ENCODE measurements at regions not wholly inside any gene's neighbourhood (a gene's known extent, or its start where the extent isn't known, plus 50 kb on each side); places are given as distances from the start of the nearest gene placed in this dataset.
"Not testable (repeated sequence)": the region's sequence is repeated elsewhere in the genome, so short reads cannot be mapped to it uniquely, and the experiment has no call there.

DNA sequence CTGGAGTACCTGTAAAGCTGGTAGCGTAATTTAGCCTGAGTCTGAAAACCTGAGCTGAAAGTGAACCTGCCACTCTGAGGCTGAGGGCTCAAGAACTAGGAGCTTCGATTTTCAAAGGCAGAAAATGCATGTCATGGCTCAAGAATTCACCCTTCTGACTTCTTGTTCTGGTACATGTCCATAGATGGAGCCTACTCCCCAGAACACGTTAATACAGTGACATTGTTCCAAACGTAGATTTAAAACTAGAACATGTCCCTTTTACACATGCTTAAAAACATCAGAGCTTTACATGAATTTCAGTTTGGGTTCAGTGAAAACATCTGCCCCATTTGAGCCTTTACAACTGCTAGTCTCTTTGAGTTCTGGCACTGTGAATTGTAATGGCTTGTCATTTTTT is 115.5 kb upstream of the WDR1 start:
- Histone ChIP-seq H3K9me3 (no peaks in the 10 kb centered on the region), H3K27ac (ENCODE audit: low read length) (no peak overlapping the region), H3K27me3 (replicated peaks in 1 of 2; ENCODE audit: control insufficient read depth in 2 of 2, extremely low read depth in 1 of 2, insufficient read depth in 2 of 2, low read length in 1 of 2) (peaks cover 0 to 3% of the 10 kb centered on the region in 2 experiments), H3K36me3 (ENCODE audit: control insufficient read depth in 2 of 2, extremely low read depth in 1 of 2, insufficient read depth in 1 of 2, low read length in 1 of 2) (no peaks in the 10 kb centered on the region), H3K4me1 (ENCODE audit: control insufficient read depth in 1 of 2, extremely low read depth in 1 of 2, insufficient read depth in 2 of 2, low read length in 2 of 2) (no peaks in the 10 kb centered on the region), H3K4me3 (ENCODE audit: control insufficient read depth in 1 of 2, extremely low read depth in 1 of 2, low read length in 1 of 2) (no peak overlapping the region)
- DNase-seq, result no peak
- no peaks in the 10 kb centered on the region for H3K27me3 Mint-ChIP-seq
- ChIA-PET CTCF (no interaction called here), POLR2A (no interaction called here)
- H3K36me3 Mint-ChIP-seq, result no peaks in the 10 kb centered on the region
- WGBS (ENCODE audit: insufficient coverage), result no CpG with 5 or more reads among the region's 4 CpGs
- H3K4me1 Mint-ChIP-seq, result no peaks in the 10 kb centered on the region
- no peaks in the 10 kb centered on the region for H3K9me3 Mint-ChIP-seq
- H3K4me3 Mint-ChIP-seq, result no peak overlapping the region
- no peak for ATAC-seq (replicated peaks in 1 of 4)
- no peak overlapping the region for H3K27ac Mint-ChIP-seq

DNA sequence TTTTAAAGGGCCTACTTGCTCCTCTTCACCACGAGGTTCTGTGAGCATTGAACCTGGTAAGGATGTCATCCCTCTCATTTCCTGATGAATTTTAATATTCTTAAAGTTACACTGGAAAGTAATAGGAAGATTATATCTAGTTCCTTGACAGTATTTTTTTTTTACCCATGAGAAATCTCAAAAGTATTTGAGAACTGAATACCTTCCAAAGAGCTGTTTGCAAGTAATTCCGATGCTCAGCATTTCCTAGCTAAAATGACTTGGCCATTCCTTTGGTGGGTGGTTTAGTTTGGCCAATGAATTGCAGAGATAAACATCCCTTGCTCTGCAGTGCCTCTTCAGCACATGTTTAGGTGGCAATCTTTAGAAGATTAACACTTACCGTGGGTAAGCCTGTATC is 110.2 kb upstream of the WDR1 start:
- no peak overlapping the region for H3K27ac ChIP-seq (ENCODE audit: low read length)
- H3K27me3 ChIP-seq (replicated peaks in 1 of 2; ENCODE audit: control insufficient read depth in 2 of 2, extremely low read depth in 1 of 2, insufficient read depth in 2 of 2, low read length in 1 of 2), result no peaks in the 10 kb centered on the region
- Mint-ChIP-seq H3K27ac (no peak overlapping the region), H3K4me1 (no peaks in the 10 kb centered on the region), H3K4me3 (no peak overlapping the region), H3K9me3 (no peaks in the 10 kb centered on the region), H3K36me3 (no peaks in the 10 kb centered on the region), H3K27me3 (no peaks in the 10 kb centered on the region)
- ChIA-PET CTCF (no interaction called here), POLR2A (no interaction called here)
- no peaks in the 10 kb centered on the region for H3K36me3 ChIP-seq (ENCODE audit: control insufficient read depth in 2 of 2, extremely low read depth in 1 of 2, insufficient read depth in 1 of 2, low read length in 1 of 2)
- H3K9me3 ChIP-seq, result no peaks in the 10 kb centered on the region
- DNase-seq (no peak), ATAC-seq (replicated peaks in 1 of 4) (no peak)
- no peak overlapping the region for H3K4me3 ChIP-seq (ENCODE audit: control insufficient read depth in 1 of 2, extremely low read depth in 1 of 2, low read length in 1 of 2)
- no peaks in the 10 kb centered on the region for H3K4me1 ChIP-seq (ENCODE audit: control insufficient read depth in 1 of 2, extremely low read depth in 1 of 2, insufficient read depth in 2 of 2, low read length in 2 of 2)
- WGBS (ENCODE audit: insufficient coverage), result no CpG with 5 or more reads among the region's 3 CpGs

DNA sequence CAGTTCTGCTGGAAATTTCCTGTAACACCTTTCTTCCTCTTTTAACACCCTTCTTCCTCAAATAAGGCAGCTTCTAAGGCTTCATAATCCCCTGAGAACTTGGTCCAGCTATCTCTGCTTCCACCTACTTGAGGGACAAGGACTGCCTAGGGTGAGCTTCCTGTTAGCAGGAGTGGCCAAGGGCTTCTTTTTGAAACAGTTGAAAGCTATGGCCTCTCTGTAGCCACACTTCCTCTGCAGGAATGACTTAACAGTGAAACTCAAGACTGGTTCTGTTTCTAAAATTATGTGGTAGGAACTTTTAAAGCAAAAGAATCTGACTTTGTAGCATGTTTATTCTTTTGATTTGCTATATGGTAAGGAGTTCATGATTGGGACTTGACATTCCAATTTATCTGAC is 108.5 kb upstream of the WDR1 start:
- POLR2A ChIA-PET, result no interaction called here
- no peaks in the 10 kb centered on the region for H3K27me3 Mint-ChIP-seq
- ATAC-seq (replicated peaks in 1 of 4) (no peak), DNase-seq (no peak)
- H3K4me1 ChIP-seq (ENCODE audit: control insufficient read depth in 1 of 2, extremely low read depth in 1 of 2, insufficient read depth in 2 of 2, low read length in 2 of 2), result no peaks in the 10 kb centered on the region
- CTCF ChIA-PET, result no interaction called here
- H3K27ac ChIP-seq (ENCODE audit: low read length), result no peak overlapping the region
- H3K4me3 Mint-ChIP-seq, result no peak overlapping the region
- H3K4me1 Mint-ChIP-seq, result no peaks in the 10 kb centered on the region
- H3K27ac Mint-ChIP-seq, result no peak overlapping the region
- H3K9me3 Mint-ChIP-seq, result no peaks in the 10 kb centered on the region
- H3K36me3 ChIP-seq (ENCODE audit: control insufficient read depth in 2 of 2, extremely low read depth in 1 of 2, insufficient read depth in 1 of 2, low read length in 1 of 2), result no peaks in the 10 kb centered on the region
- no peak overlapping the region for H3K4me3 ChIP-seq (ENCODE audit: control insufficient read depth in 1 of 2, extremely low read depth in 1 of 2, low read length in 1 of 2)
- no peaks in the 10 kb centered on the region for H3K9me3 ChIP-seq
- H3K36me3 Mint-ChIP-seq, result no peaks in the 10 kb centered on the region
- no peaks in the 10 kb centered on the region for H3K27me3 ChIP-seq (replicated peaks in 1 of 2; ENCODE audit: control insufficient read depth in 2 of 2, extremely low read depth in 1 of 2, insufficient read depth in 2 of 2, low read length in 1 of 2)

DNA sequence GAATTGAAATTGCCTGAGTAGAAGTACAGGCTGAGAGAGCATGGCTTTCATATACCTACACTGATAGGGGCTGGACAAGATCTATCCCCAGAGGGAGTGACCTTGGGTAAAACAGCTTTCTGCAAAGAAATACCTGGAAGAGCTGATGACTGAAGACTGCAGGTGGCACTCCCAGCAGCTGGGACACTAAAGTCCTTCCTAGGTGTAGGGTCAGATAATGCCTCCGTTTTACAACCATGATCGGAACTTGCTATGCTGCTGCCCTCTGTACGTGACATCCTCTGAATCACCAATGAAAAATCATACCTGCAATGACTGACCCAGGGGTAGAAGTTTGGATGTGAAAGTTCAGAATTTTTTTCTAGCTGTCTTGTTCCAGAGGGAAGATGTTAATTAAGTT is 107.2 kb upstream of the WDR1 start:
- Histone ChIP-seq H3K27ac (ENCODE audit: low read length) (no peak overlapping the region), H3K4me3 (ENCODE audit: control insufficient read depth in 1 of 2, extremely low read depth in 1 of 2, low read length in 1 of 2) (no peak overlapping the region), H3K27me3 (replicated peaks in 1 of 2; ENCODE audit: control insufficient read depth in 2 of 2, extremely low read depth in 1 of 2, insufficient read depth in 2 of 2, low read length in 1 of 2) (no peaks in the 10 kb centered on the region), H3K36me3 (ENCODE audit: control insufficient read depth in 2 of 2, extremely low read depth in 1 of 2, insufficient read depth in 1 of 2, low read length in 1 of 2) (no peaks in the 10 kb centered on the region), H3K4me1 (ENCODE audit: control insufficient read depth in 1 of 2, extremely low read depth in 1 of 2, insufficient read depth in 2 of 2, low read length in 2 of 2) (no peaks in the 10 kb centered on the region), H3K9me3 (no peaks in the 10 kb centered on the region)
- no peak overlapping the region for H3K27ac Mint-ChIP-seq
- no peak for ATAC-seq (replicated peaks in 1 of 4)
- no peak overlapping the region for H3K4me3 Mint-ChIP-seq
- H3K27me3 Mint-ChIP-seq, result no peaks in the 10 kb centered on the region
- no CpG with 5 or more reads among the region's 3 CpGs for WGBS (ENCODE audit: insufficient coverage)
- H3K9me3 Mint-ChIP-seq, result no peaks in the 10 kb centered on the region
- H3K36me3 Mint-ChIP-seq, result no peaks in the 10 kb centered on the region
- no peaks in the 10 kb centered on the region for H3K4me1 Mint-ChIP-seq
- ChIA-PET CTCF (no interaction called here), POLR2A (no interaction called here)
- no peak for DNase-seq

DNA sequence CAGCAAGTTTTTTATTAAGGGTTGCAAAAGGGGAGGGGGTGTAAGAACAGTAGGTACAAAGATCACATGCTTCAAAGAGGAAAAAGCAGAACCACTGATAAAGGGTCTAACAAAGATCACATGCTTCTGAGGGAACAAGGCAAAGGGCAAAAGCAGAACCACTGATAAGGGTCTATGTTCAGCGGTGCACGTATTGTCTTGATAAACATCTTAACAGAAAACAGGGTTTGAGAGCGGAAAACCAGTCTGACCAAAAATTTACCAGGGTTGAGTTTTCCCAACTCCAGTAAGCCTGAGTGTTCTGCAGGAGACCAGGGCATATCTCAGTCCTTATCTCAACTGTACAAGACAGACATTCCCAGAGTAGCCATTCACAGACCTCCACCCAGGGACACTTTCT is 96.9 kb upstream of the WDR1 start:
- H3K4me1 Mint-ChIP-seq; CTCF ChIA-PET; H3K36me3 Mint-ChIP-seq; H3K27me3 ChIP-seq (replicated peaks in 1 of 2; ENCODE audit: control insufficient read depth in 2 of 2, extremely low read depth in 1 of 2, insufficient read depth in 2 of 2, low read length in 1 of 2); DNase-seq; H3K9me3 Mint-ChIP-seq; H3K27ac ChIP-seq (ENCODE audit: low read length); H3K27me3 Mint-ChIP-seq; H3K4me3 Mint-ChIP-seq; H3K27ac Mint-ChIP-seq; H3K4me1 ChIP-seq (ENCODE audit: control insufficient read depth in 1 of 2, extremely low read depth in 1 of 2, insufficient read depth in 2 of 2, low read length in 2 of 2); POLR2A ChIA-PET; H3K4me3 ChIP-seq (ENCODE audit: control insufficient read depth in 1 of 2, extremely low read depth in 1 of 2, low read length in 1 of 2); ATAC-seq (replicated peaks in 1 of 4); H3K9me3 ChIP-seq; H3K36me3 ChIP-seq (ENCODE audit: control insufficient read depth in 2 of 2, extremely low read depth in 1 of 2, insufficient read depth in 1 of 2, low read length in 1 of 2): not testable (repeated sequence)
- WGBS (ENCODE audit: insufficient coverage), result no CpG with 5 or more reads among the region's 3 CpGs

DNA sequence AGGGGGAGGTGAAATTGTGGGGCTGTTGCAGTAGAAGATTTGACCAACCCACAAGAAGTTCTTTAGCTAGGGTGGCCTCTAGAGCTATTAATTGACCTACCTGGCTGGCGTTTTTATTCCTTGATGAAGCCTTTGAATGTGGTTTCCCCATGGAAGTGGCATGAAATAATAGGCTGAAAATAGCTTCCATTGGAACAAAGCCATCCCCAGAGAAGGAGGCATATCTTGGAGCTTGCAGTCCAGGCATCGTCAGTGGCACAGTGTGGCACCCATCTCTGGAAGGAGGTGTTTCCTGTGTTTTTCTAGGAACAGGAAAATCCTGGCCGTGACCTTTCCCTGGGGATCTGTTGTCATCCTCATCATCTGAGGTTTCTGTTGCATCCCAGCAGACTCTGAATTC is 96.3 kb upstream of the WDR1 start:
- WGBS (ENCODE audit: insufficient coverage), result no CpG with 5 or more reads among the region's 3 CpGs
- POLR2A ChIA-PET, result no interaction called here
- no peak for DNase-seq

DNA sequence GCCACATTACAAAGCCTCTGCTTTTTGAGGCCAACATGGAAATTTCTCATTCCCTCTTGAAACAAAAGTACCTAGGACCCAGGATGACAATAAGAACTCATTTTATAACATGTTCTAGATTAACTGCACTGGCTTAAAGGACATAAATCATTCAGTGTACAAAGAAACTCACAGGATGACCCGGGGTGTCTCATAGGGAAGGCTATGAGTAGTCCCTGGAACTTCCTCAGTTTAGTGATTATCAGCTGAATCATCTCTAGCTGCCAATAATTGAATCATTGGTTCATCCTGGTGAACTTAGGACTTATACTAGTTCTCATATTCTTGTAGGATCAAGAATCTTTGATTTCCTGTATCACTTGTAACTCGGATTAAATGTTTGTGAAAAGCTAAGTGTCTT is 95.8 kb upstream of the WDR1 start:
- no peak for ATAC-seq (replicated peaks in 1 of 4)
- DNase-seq, result no peak
- Mint-ChIP-seq H3K27ac (no peak overlapping the region), H3K4me3 (no peak overlapping the region), H3K9me3 (no peaks in the 10 kb centered on the region), H3K36me3 (no peaks in the 10 kb centered on the region), H3K27me3 (peaks cover 0 to 3% of the 10 kb centered on the region in 2 donors), H3K4me1 (no peaks in the 10 kb centered on the region)
- CTCF ChIA-PET, result no interaction called here
- no CpG with 5 or more reads among the region's 2 CpGs for WGBS (ENCODE audit: insufficient coverage)
- Histone ChIP-seq H3K27me3 (replicated peaks in 1 of 2; ENCODE audit: control insufficient read depth in 2 of 2, extremely low read depth in 1 of 2, insufficient read depth in 2 of 2, low read length in 1 of 2) (no peaks in the 10 kb centered on the region), H3K4me1 (ENCODE audit: control insufficient read depth in 1 of 2, extremely low read depth in 1 of 2, insufficient read depth in 2 of 2, low read length in 2 of 2) (no peaks in the 10 kb centered on the region), H3K4me3 (ENCODE audit: control insufficient read depth in 1 of 2, extremely low read depth in 1 of 2, low read length in 1 of 2) (no peak overlapping the region), H3K9me3 (no peaks in the 10 kb centered on the region), H3K36me3 (ENCODE audit: control insufficient read depth in 2 of 2, extremely low read depth in 1 of 2, insufficient read depth in 1 of 2, low read length in 1 of 2) (no peaks in the 10 kb centered on the region), H3K27ac (ENCODE audit: low read length) (no peak overlapping the region)
- POLR2A ChIA-PET, result no interaction called here

More for the DNA sequence above, 96.3 kb upstream of the WDR1 start:
- Histone ChIP-seq H3K27me3 (replicated peaks in 1 of 2; ENCODE audit: control insufficient read depth in 2 of 2, extremely low read depth in 1 of 2, insufficient read depth in 2 of 2, low read length in 1 of 2) (no peaks in the 10 kb centered on the region), H3K9me3 (no peaks in the 10 kb centered on the region), H3K4me1 (ENCODE audit: control insufficient read depth in 1 of 2, extremely low read depth in 1 of 2, insufficient read depth in 2 of 2, low read length in 2 of 2) (no peaks in the 10 kb centered on the region), H3K27ac (ENCODE audit: low read length) (no peak overlapping the region), H3K36me3 (ENCODE audit: control insufficient read depth in 2 of 2, extremely low read depth in 1 of 2, insufficient read depth in 1 of 2, low read length in 1 of 2) (no peaks in the 10 kb centered on the region), H3K4me3 (ENCODE audit: control insufficient read depth in 1 of 2, extremely low read depth in 1 of 2, low read length in 1 of 2) (no peak overlapping the region)
- no peak overlapping the region for H3K4me3 Mint-ChIP-seq
- CTCF ChIA-PET, result no interaction called here
- H3K27me3 Mint-ChIP-seq, result peaks cover 0 to 3% of the 10 kb centered on the region in 2 donors
- no peaks in the 10 kb centered on the region for H3K36me3 Mint-ChIP-seq
- no peaks in the 10 kb centered on the region for H3K9me3 Mint-ChIP-seq
- H3K4me1 Mint-ChIP-seq, result no peaks in the 10 kb centered on the region
- H3K27ac Mint-ChIP-seq, result no peak overlapping the region
- ATAC-seq (replicated peaks in 1 of 4), result no peak
